Mucosa of descending colon (tissue), 3 donors: ENCODE measurements at regions not wholly inside any gene's neighbourhood (a gene's known extent, or its start where the extent isn't known, plus 50 kb on each side); places are given as distances from the start of the nearest gene placed in this dataset.
"Not testable (repeated sequence)": the region's sequence is repeated elsewhere in the genome, so short reads cannot be mapped to it uniquely, and the experiment has no call there.

Experiments
- ATAC-seq: fragments of 200-7000 bp; cut with Tn5 transposase; one replicate; pipeline ENCODE4 v1.9.1; 2020; ENCODE audit warnings: mild to moderate bottlenecking, moderate library complexity
- DNase-seq, 3 donors: peaks; one replicate each; pipeline ENCODE4 v3.0.0-alpha.2; 2020
- H3K36me3 ChIP-seq: fragments of 200-600 bp; one replicate; pipeline ENCODE4 v1.8.0; 2021; ENCODE audit warnings: low read depth, mild to moderate bottlenecking
- H3K4me1 ChIP-seq: fragments of 200-600 bp; one replicate; pipeline ENCODE4 v1.8.0; 2021; ENCODE audit warnings: low read depth, mild to moderate bottlenecking
- H3K4me3 ChIP-seq: fragments of 200-600 bp; one replicate; pipeline ENCODE4 v1.8.0; 2021; ENCODE audit warnings: mild to moderate bottlenecking
- H3K9me3 ChIP-seq: fragments of 200-600 bp; one replicate; pipeline ENCODE4 v1.8.0; 2021; ENCODE audit warnings: mild to moderate bottlenecking
- CTCF ChIP-seq: fragments of 200-600 bp; IDR thresholded peaks from one replicate; pipeline ENCODE4 v1.8.0; 2022; ENCODE audit warnings: antibody characterized with exemption, mild to moderate bottlenecking
- intact Hi-C, 2 donors: fragments of 100-400 bp; cut with DNase I in 1 of 2; cut with micrococcal nuclease in 1 of 2; formaldehyde crosslinking; loops; one replicate each; pipeline versions ENCODE4 v1.11.0 to v1.11.1; 2022; cut with DNase I, micrococcal nuclease
- donor health status: DM: no; HTN: no; CAD: no; lungs with moderate emphysema.
- donor health status: DM: no; HTN: no; CAD: no.
- donor health status: DM: no; HTN: yes; CAD: no.

DNA sequence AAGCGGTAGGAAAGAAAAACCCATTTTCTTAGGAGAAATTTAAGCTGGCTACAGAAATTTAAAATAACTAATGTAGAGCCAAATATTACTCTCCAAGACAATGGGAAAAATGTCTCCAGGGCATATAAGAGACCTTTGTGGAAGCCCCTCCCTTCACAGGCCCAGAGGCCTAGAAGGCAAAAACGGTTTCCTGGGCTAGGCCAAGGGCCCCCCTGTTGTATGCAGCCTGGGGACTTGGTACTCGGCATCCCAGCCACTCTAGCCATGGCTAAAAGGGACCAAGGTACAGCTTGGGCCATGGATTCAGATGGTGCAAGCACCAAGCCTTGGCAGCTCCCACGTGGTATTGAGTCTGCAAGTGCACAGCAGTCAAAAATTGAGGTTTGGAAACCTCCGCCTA lies 90.1 kb downstream of the CGGBP1 start:
- no peaks in the 10 kb centered on the region for H3K4me1 ChIP-seq
- no peaks in the 10 kb centered on the region for H3K36me3 ChIP-seq
- peak in 1 of 3 donors; percentile 20 for DNase-seq
- ATAC-seq: no peak
- TF ChIP-seq CTCF: no peak
- H3K9me3 ChIP-seq: no peaks in the 10 kb centered on the region
- intact Hi-C loops: no loop called here
- no peak overlapping the region for H3K4me3 ChIP-seq

DNA sequence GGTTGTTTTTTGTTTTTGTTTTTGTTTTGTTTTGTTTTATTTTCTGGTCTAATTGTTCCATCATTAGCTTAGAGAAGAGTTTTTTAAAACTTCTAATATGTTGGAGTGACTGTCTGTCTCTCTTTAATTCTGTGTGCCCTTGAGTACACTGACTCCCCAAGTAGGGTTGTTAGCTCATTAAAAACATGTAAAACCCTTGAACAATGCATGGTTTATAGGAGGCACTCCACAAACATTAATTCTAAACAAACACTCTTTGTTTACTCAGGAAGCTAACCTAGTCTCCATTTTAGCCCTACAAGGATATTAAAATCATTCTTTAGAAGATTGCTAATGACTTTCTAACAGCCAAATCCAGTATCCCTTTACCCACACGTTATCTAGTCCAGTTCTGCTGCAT lies 100.5 kb downstream of the CGGBP1 start:
- intact Hi-C loops: no loop called here
- Histone ChIP-seq H3K9me3 (no peaks in the 10 kb centered on the region), H3K36me3 (no peaks in the 10 kb centered on the region), H3K4me3 (no peak overlapping the region), H3K4me1 (no peaks in the 10 kb centered on the region)
- TF ChIP-seq CTCF: no peak
- ATAC-seq (peak; percentile 35), DNase-seq (no peak)

DNA sequence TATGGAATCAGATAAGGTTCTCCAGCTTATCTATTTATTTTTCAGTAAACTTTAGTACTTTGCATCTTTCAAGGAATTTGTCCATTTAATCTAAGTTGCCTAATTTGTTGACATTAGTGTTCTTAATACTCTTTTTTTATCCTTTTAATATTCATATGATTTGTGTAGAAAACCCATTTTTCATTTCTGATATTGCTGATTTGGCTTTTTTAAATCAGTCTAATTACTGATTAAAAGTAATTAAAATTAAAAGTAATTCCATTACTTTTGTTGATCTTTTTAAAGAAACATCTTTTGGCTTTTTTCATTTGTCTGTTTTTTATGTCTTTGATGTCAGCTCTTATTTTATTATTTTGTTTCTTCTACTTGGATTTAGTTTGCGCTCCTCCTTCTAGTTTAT lies 101.2 kb downstream of the CGGBP1 start:
- Histone ChIP-seq H3K4me3 (no peak overlapping the region), H3K9me3 (no peaks in the 10 kb centered on the region), H3K36me3 (no peaks in the 10 kb centered on the region), H3K4me1 (no peaks in the 10 kb centered on the region)
- TF ChIP-seq CTCF: no peak
- intact Hi-C loops: no loop called here
- ATAC-seq: no peak
- no peak for DNase-seq

DNA sequence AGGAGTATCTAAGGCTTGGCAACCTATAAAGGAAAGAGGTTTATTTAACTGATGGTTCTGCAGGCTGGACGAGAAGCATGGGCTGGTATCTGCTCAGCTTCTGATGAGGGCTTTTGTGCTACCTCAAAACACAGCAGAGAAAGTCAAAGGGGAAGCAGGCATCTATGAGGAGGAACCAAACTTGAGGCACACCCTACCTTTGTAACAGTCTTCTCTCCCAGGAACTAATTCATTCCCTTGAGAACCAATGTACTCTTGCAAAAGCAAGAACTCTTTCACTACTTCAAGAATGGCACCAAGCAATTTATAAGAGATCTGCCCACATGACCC lies 109.0 kb downstream of the CGGBP1 start:
- no peak for TF ChIP-seq CTCF
- no peak for DNase-seq
- H3K4me1 ChIP-seq: no peaks in the 10 kb centered on the region
- H3K9me3 ChIP-seq: no peaks in the 10 kb centered on the region
- no peak for ATAC-seq
- intact Hi-C loops: no loop called here
- H3K4me3 ChIP-seq: no peak overlapping the region
- H3K36me3 ChIP-seq: no peaks in the 10 kb centered on the region

DNA sequence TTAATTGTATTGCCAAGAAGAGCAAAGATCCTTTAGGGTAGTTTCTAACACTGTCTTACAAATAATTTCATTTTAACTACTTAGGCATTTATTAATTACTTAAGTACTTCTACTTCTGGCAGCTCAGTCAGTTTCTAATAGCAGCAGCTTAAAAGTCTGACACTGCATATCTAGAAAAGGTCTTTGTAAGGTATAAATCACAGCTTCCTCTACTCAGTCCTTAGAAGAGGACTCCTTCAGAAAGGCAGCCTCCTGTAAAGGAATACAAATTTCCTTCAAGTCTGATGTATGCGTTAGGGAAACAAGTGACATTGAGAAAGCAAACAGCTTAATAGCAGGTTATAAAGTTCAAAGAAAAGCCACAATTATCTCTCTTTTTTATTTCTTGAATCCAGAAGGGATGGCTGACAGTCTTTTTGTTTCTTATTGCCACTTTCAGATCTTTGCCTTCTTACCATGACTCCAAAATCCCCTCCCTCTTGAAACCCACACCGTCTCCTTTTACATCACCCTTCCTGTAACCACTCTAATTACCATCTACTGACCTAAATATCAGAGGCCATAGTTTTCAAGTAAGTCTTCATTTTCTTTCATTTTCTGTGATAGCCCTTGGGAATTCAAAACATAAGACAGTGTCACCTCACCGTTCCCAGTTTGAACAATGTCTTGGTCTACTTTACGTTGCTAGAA lies 109.5 kb downstream of the CGGBP1 start:
- H3K4me1 ChIP-seq: no peaks in the 10 kb centered on the region
- no peaks in the 10 kb centered on the region for H3K36me3 ChIP-seq
- intact Hi-C loops: no loop called here
- no peak overlapping the region for H3K4me3 ChIP-seq
- DNase-seq (no peak), ATAC-seq (no peak)
- no peak for TF ChIP-seq CTCF
- no peaks in the 10 kb centered on the region for H3K9me3 ChIP-seq

- peak in 1 of 3 donors; percentile 30 for DNase-seq
- H3K4me3 ChIP-seq, H3K36me3 ChIP-seq, intact Hi-C loops, H3K9me3 ChIP-seq, ATAC-seq, H3K4me1 ChIP-seq: not testable (repeated sequence)
Measured at GRCh38 chr3:87946007-87946406, 112.8 kb downstream of the CGGBP1 start.

- DNase-seq, H3K4me1 ChIP-seq, H3K36me3 ChIP-seq, H3K4me3 ChIP-seq, intact Hi-C loops, H3K9me3 ChIP-seq, ATAC-seq: not testable (repeated sequence)
Measured at GRCh38 chr3:87942256-87942655, 116.5 kb downstream of the CGGBP1 start.
